Stimulated activated CD8-positive, alpha-beta memory T cell treated with anti-CD3 and anti-CD28 coated beads, Interleukin-7, amount 100 ng/mL, for 24 hours (primary cell): ENCODE measurements at regions not wholly inside any gene's neighbourhood (a gene's known extent, or its start where the extent isn't known, plus 50 kb on each side); places are given as distances from the start of the nearest gene placed in this dataset.
"Not testable (repeated sequence)": the region's sequence is repeated elsewhere in the genome, so short reads cannot be mapped to it uniquely, and the experiment has no call there.

Experiments used
- DNase-seq: peaks from one replicate; pipeline ENCODE4 v3.0.0-alpha.2; 2020; ENCODE audit warnings: low read depth

DNA sequence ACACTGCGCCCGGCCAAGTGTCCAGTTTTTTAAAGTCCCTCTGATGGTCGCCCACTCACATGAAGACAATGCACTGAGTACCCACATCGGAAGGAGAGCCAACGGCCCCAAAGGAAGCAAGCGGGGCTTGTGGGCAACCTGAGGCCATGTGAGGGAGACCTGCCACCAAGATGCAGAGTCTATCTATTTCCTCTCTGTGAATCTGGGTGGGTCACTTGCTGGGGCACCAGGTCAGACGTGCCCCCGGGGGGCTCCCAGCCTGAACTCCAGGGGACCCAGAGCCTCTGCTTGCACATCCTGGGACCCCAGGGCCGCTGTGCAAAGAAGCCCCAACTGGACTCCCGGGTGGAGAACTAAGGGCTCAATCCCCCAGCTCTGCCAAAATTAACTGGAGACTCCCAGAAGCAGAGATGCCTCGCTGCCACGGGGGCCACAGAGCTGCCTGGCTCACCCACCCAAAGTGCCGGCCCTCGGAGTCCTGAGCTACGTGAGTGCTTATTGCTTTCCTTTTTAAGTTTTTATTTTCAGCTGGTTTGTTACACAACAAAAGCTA is 106.4 kb downstream of the BRD1 start:
- DNase-seq: no peak

- DNase-seq: no peak
Observed at GRCh38 chr22:49720279-49720959, 107.3 kb downstream of the BRD1 start.

- no peak for DNase-seq
Observed at GRCh38 chr22:49719046-49719445, 108.6 kb downstream of the BRD1 start.

GRCh38 chr22:49718396-49718795 is 109.3 kb downstream of the BRD1 start:
- no peak for DNase-seq

- DNase-seq: no peak
Observed at GRCh38 chr22:49717322-49717919, 110.3 kb downstream of the BRD1 start.

GRCh38 chr22:49716441-49716840 is 111.2 kb downstream of the BRD1 start:
- no peak for DNase-seq

DNA sequence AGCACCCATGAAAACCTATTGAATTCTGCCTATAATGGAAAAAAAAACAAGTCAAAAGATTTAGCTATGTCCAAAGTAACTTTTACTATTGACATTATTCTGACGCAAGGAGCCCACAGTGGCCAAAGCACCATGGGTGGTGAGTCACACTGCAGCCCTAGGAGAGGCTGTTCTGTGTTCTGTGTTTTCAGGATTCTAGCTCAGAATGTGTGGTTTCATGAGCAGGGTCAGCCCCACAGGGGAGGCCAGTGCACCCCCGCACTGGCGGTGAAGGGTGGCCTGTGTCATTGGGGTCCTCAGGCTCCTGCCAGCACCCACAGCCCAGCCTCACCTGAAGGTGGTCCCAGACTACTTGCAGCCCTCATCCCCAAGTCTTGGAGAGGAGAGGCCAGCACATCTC is 112.2 kb downstream of the BRD1 start:
- DNase-seq: no peak

- DNase-seq: no peak
Observed at GRCh38 chr22:49713003-49713402, 114.7 kb downstream of the BRD1 start.

GRCh38 chr22:49712195-49712791 is 115.4 kb downstream of the BRD1 start:
- no peak for DNase-seq

GRCh38 chr22:49710746-49711145 is 116.9 kb downstream of the BRD1 start:
- DNase-seq: no peak

- DNase-seq: no peak
Observed at GRCh38 chr22:49709464-49709863, 118.2 kb downstream of the BRD1 start.

DNA sequence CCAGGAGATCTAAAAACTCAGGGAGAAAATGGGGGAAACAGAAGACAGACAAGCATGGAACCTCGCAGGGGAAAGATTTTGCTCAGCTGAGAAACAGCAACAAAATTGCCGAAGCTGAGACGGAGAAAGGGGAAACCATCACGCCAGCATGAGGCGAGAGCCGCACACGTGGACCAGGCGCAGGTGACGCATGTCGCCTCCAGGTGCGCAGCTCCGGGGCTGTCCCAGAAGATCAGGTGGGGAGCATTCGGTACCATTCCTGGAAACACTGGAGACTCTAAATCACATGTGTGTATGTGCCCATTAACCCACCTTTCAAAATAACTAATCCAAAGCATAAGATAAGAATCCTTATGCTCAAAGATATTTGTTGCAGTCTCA is 121.7 kb downstream of the BRD1 start:
- DNase-seq: no peak

DNA sequence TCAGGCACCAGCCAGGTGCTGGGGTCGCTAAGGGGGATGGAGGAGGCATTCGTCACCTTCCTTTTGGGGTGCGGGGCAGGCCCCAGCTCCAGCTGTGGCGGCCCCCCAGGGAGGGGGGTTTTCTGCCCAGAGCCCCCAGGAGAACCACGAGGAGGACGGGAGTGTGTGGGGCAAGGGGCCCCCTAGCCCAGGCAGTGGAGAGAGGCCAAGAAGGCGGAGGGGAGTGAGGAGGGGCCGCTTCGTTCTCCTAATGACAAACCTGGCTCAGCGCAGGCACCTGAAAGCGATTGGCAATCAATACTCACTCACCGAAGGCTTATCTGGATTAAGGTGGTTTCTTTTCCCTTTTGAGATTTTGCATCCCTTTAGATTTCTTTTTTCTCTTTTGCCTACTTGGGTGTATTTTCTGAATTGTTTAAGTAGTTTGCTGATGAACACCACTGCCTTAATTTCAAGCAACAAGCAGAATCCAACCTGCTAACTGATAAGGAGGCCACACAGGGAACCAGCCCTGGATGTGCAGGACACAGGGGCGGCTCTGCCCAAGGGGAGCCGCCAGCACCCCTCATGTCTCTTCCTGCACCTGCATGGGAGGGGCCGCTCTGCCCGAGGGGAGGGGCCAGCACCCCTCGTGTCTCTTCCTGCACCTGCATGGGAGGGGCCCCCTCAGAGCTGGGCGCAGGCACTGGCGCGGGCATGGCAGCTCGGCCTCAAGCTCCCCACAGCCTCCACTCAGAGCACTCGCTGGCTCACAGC is 122.3 kb downstream of the BRD1 start:
- no peak for DNase-seq

GRCh38 chr22:49704345-49705215 is 123.1 kb downstream of the BRD1 start:
- no peak for DNase-seq

DNA sequence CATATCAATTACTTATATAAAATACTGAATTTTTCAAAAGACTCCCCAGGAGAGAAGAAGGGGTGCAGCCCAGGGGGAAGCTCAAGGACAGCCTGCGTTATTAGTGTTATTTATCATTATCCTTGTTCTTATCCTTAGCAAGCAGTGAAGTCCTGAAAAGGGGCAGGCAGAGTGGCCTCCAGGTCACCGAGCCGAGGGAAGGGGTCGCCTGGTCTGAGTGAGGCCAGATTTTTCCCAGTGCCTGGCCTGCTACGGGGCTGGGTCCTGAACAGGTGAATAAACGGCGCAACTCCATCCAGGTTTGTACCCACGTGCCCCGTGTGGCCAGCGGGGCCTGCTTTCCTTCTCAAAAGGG is 123.7 kb downstream of the BRD1 start:
- DNase-seq: no peak

DNA sequence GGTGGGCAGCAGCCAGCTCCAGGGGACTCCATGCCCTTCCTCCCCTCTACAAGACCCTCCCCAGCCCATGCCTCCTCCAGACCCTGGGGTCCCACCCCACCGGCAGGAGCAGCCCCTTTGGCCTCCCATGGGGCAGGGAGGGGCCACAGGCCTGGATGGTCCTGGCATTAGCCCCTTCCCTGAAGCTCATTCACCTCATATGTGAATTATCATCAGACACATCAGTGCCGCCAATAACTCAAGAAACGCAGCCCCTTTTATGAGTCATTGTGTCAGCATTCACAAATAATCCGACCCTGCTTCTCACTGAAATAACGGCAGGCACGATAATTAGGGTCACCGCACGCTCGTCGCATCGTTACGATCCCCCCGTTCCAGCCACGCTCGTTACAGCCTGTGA is 124.2 kb downstream of the BRD1 start:
- DNase-seq: no peak

DNA sequence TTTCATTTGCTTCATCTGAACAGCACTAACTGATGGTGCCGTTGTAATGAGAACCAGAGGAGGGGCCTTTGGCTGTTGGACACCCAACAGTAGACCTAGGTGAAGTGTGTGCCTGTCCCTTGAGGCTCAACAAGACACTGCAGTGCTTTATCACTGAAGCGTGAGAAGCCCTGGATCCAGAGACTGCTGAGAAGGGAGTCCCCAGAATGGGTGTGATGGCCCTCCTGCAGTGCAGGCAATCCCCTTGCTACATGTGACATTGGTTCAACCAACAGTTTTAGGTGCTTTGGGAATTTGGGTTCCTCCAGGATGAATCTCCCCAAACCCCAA is 125.6 kb downstream of the BRD1 start:
- DNase-seq: no peak

DNA sequence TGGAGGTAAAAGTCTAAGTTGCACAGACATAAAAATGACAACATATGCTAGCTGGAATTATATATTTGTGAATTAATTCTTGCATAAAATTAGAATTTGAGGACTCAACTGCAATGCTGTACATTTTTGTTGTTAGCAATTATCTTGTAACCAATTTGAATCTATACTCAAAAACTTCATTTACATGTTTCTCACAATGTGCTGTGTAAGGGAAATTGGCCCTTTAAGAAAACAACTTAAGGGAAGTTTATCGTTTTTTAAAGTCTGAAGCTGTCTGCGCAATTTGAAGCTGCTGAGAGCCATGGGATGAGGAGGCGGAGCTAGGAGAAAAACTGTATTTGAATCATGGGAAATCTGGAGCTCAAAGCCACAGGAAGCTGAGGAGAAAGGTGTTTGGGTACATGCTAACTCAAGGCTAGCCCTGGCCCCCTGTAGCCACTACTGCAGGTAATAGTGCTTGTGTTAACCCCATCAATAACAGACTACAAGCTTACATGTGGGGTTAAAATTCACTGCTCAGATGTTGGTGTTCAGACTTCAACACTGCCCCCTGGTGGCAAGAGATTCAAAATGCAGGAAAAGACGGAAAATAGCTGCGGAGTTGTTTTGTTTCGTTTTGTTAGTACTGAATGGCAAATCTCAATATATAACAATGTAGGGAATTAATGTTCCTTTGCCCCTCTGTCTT is 126.1 kb downstream of the BRD1 start:
- DNase-seq: no peak

GRCh38 chr22:49699928-49700498 is 127.7 kb downstream of the BRD1 start:
- DNase-seq: no peak

GRCh38 chr22:49699476-49699875 is 128.2 kb downstream of the BRD1 start:
- no peak for DNase-seq

GRCh38 chr22:49698616-49699015 is 129.1 kb downstream of the BRD1 start:
- DNase-seq: not testable (repeated sequence)
